ENCODE measurements at regions not wholly inside any gene's neighbourhood (a gene's known extent, or its start where the extent isn't known, plus 50 kb on each side); places are given as distances from the start of the nearest gene placed in this dataset.

- POLR2A ChIA-PET = no interaction called here
- intact Hi-C loops (cut with micrococcal nuclease; ENCODE audit: unreplicated experiment) = no loop called here
- H3K36me3 ChIP-seq (replicated peaks in 1 of 2; ENCODE audit: control insufficient read depth in 1 of 2, insufficient read depth in 2 of 2, low read length in 2 of 2) = no peaks in the 10 kb centered on the region
- no TSS peak for BruUV-seq (replicated peaks)
- H3K9ac ChIP-seq (ENCODE audit: insufficient read depth, low read depth, low read length) = no peak overlapping the region
- ATAC-seq (no peak), DNase-seq (ENCODE audit: low spot score) (no peak), FAIRE-seq (no peak)
- H4K20me1 ChIP-seq (ENCODE audit: insufficient read depth, low read length) = no peaks in the 10 kb centered on the region
- CTCF ChIA-PET (ENCODE audit: low intra/inter-chr PET ratio, low total read pairs) = no interaction called here
- no peak overlapping the region for H3K4me3 ChIP-seq (replicated peaks in 1 of 3; ENCODE audit: insufficient read depth in 1 of 3, low read depth in 2 of 3, low read length in 3 of 3)
- H3K9me3 ChIP-seq (ENCODE audit: low read length) = no peaks in the 10 kb centered on the region
- no peak overlapping the region for H3K4me2 ChIP-seq (ENCODE audit: low read depth, low read length)
- WGBS (ENCODE audit: low lambda C conversion rate) = 27% methylated on average over 5 of the region's 5 CpGs
- in situ Hi-C loops (cut with HindIII; ENCODE audit: extremely low pct_ligation_motif_present, low pct_unique_long_range_greater_than_20kb) = no loop called here
- TF ChIP-seq ZNF572 (CRISPR knock-in tag; IDR thresholded peaks at IDR 0.05) = no peak
- TF ChIP-seq ZNF432 (CRISPR knock-in tag; IDR thresholded peaks at IDR 0.05; ENCODE audit: borderline replicate concordance) = no peak
- no peak for TF ChIP-seq PCBP1 (IDR thresholded peaks at IDR 0.05; ENCODE audit: borderline replicate concordance, low read depth, low read length)
- TF ChIP-seq PAWR (CRISPR knock-in tag; IDR thresholded peaks at IDR 0.05; ENCODE audit: borderline replicate concordance) = no peak
- TF ChIP-seq ZMYM4 (CRISPR knock-in tag; IDR thresholded peaks at IDR 0.05) = no peak
- no peak for TF ChIP-seq ZKSCAN8 (CRISPR knock-in tag; IDR thresholded peaks at IDR 0.05; ENCODE audit: borderline replicate concordance)
- no peak for TF ChIP-seq IRF9 (CRISPR knock-in tag; IDR thresholded peaks at IDR 0.05; ENCODE audit: borderline replicate concordance)
- no peak for TF ChIP-seq CHD2 (IDR thresholded peaks at IDR 0.05; ENCODE audit: low read depth, low read length)
- no peak for TF ChIP-seq BRCA1 (CRISPR knock-in tag; IDR thresholded peaks at IDR 0.05)
- TF ChIP-seq DMTF1 (CRISPR knock-in tag; IDR thresholded peaks at IDR 0.05) = no peak
- TF ChIP-seq ZNF816 (CRISPR knock-in tag; IDR thresholded peaks at IDR 0.05; ENCODE audit: borderline replicate concordance) = no peak
- no peak for TF ChIP-seq CENPBD1 (CRISPR knock-in tag; IDR thresholded peaks at IDR 0.05; ENCODE audit: borderline replicate concordance, low read depth)
- no peak for TF ChIP-seq ZNF790 (CRISPR knock-in tag; IDR thresholded peaks at IDR 0.05; ENCODE audit: borderline replicate concordance)
- no peak for TF ChIP-seq SOX13 (IDR thresholded peaks at IDR 0.05)
- no peak for TF ChIP-seq SOX13 (CRISPR knock-in tag; conservative IDR thresholded peaks at IDR 0.05 in 1 of 2, IDR thresholded peaks at IDR 0.05 in 1 of 2)
- TF ChIP-seq MLXIP (CRISPR knock-in tag; IDR thresholded peaks at IDR 0.05; ENCODE audit: borderline replicate concordance) = no peak
- no peak for TF ChIP-seq SALL2 (CRISPR knock-in tag; IDR thresholded peaks at IDR 0.05)
- TF ChIP-seq ZNF879 (CRISPR knock-in tag; IDR thresholded peaks at IDR 0.05) = no peak
- no peak for TF ChIP-seq TOPORS (CRISPR knock-in tag; IDR thresholded peaks at IDR 0.05)
- H2AFZ ChIP-seq (ENCODE audit: low read length) = no peak overlapping the region
- H3K27me3 ChIP-seq (ENCODE audit: control insufficient read depth in 1 of 2, insufficient read depth in 2 of 2, low read length in 2 of 2) = no peaks in the 10 kb centered on the region
- H3K79me2 ChIP-seq (ENCODE audit: insufficient read depth, low read length) = no peaks in the 10 kb centered on the region
- H3K4me1 ChIP-seq (ENCODE audit: insufficient read depth, low read length) = no peaks in the 10 kb centered on the region
- H3K27ac ChIP-seq (ENCODE audit: extremely low read length, insufficient read depth, low read length) = no peak overlapping the region
Measured at GRCh38 chr7:124432009-124432578, 333.5 kb downstream of the GPR37 start.
